ENCODE measurements at regions not wholly inside any gene's neighbourhood (a gene's known extent, or its start where the extent isn't known, plus 50 kb on each side); places are given as distances from the start of the nearest gene placed in this dataset.

- TF ChIP-seq CTCF (optimal IDR thresholded peaks at IDR 0.05 in 1 of 3, IDR thresholded peaks at IDR 0.05 in 1 of 3, conservative IDR thresholded peaks at IDR 0.05 in 1 of 3; ENCODE audit: extremely low read depth in 1 of 3, insufficient read depth in 2 of 3, low read length in 3 of 3): no peak
- TF ChIP-seq EZH2 (IDR thresholded peaks at IDR 0.05; ENCODE audit: low read length): no peak
Observed at GRCh38 chr11:121692236-121692635, 239.5 kb upstream of the SORL1-AS1 start.

Data from keratinocyte (primary cell).